CD4-positive, CD25-positive, alpha-beta regulatory T cell (primary cell): ENCODE measurements at regions not wholly inside any gene's neighbourhood (a gene's known extent, or its start where the extent isn't known, plus 50 kb on each side); places are given as distances from the start of the nearest gene placed in this dataset.
"Not testable (repeated sequence)": the region's sequence is repeated elsewhere in the genome, so short reads cannot be mapped to it uniquely, and the experiment has no call there.

Source experiments
- ATAC-seq, 2 donors: fragments of 150-1000 bp; cut with Tn5 transposase; one replicate each; pipeline ENCODE4 v1.10.0; 2021; ENCODE audit warnings: low read depth in 2 of 2, moderate number of reproducible peaks in 2 of 2, moderate library complexity in 1 of 2
- DNase-seq, 3 donors: peaks; one replicate each; pipeline versions ENCODE4 v3.0.0 to v3.0.0-alpha.2; 2012 to 2022; ENCODE audit warnings: mixed read lengths in 1 of 3
- H3K27ac ChIP-seq: one replicate; pipeline ENCODE4 v1.7.0; 2013; ENCODE audit warnings: mild to moderate bottlenecking, low read length; ENCODE audit not compliant: insufficient read depth, poor library complexity, severe bottlenecking
- H3K27me3 ChIP-seq: one replicate; pipeline ENCODE4 v1.7.0; 2013; ENCODE audit warnings: low read length; ENCODE audit not compliant: control insufficient read depth, insufficient read depth
- H3K36me3 ChIP-seq: one replicate; pipeline ENCODE4 v1.7.0; 2013; ENCODE audit warnings: mild to moderate bottlenecking, low read length, moderate library complexity; ENCODE audit not compliant: control insufficient read depth, insufficient read depth
- H3K4me1 ChIP-seq: 2 replicates; pipeline ENCODE4 v1.7.0; 2013; ENCODE audit warnings: mild to moderate bottlenecking, low read length; ENCODE audit not compliant: insufficient read depth, control insufficient read depth, poor library complexity, severe bottlenecking
- H3K4me3 ChIP-seq: one replicate; pipeline ENCODE4 v1.7.0; 2013; ENCODE audit warnings: low read depth, mild to moderate bottlenecking, low read length, moderate library complexity
- H3K9me3 ChIP-seq, 2 experiments: 1 replicate in 1 of 2; 2 replicates in 1 of 2; pipeline ENCODE4 v1.7.0; 2013; ENCODE audit warnings: low read length in 2 of 2, mild to moderate bottlenecking in 1 of 2, moderate library complexity in 1 of 2; ENCODE audit not compliant: control insufficient read depth in 2 of 2
- H3K27ac Mint-ChIP-seq, 3 donors: one replicate each; pipeline ENCODE4 v1.8.0; 2020 to 2022; ENCODE audit warnings: mild to moderate bottlenecking in 3 of 3, mixed read lengths in 3 of 3, moderate library complexity in 2 of 3
- H3K27me3 Mint-ChIP-seq: one replicate; pipeline ENCODE4 v1.8.0; 2022; ENCODE audit warnings: mild to moderate bottlenecking, mixed read lengths
- H3K36me3 Mint-ChIP-seq: one replicate; pipeline ENCODE4 v1.8.0; 2020; ENCODE audit warnings: mixed read lengths
- H3K4me1 Mint-ChIP-seq, 4 donors: one replicate each; pipeline ENCODE4 v1.8.0; 2020 to 2022; ENCODE audit warnings: mixed read lengths in 4 of 4, mild to moderate bottlenecking in 1 of 4
- H3K4me3 Mint-ChIP-seq, 4 donors: one replicate each; pipeline ENCODE4 v1.8.0; 2020 to 2022; ENCODE audit warnings: mild to moderate bottlenecking in 4 of 4, mixed read lengths in 4 of 4, moderate library complexity in 3 of 4
- H3K9me3 Mint-ChIP-seq, 7 donors: one replicate each; pipeline ENCODE4 v1.8.0; 2020 to 2022; ENCODE audit warnings: mixed read lengths in 7 of 7, mild to moderate bottlenecking in 3 of 7, moderate library complexity in 2 of 7

DNA sequence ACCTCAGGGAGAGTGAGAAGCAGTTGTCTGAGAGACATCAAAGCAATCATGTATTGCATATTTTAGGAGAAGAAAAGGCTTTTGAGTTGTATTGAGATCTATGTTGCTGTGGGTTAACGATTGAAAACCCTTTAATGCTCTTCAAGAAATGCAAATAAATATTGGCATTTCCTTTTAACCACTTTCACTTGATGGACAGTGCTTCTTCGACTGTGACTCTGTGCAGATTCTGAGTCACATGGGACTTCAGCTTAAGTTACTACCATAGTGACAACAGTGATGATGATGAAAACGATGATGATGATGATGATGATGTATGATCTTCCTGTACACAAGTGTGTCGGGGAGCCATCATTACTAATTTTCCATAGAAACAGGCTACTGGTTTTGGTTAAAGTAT, 181.8 kb downstream of the AKAIN1 start:
- H3K4me1 Mint-ChIP-seq = no peaks in the 10 kb centered on the region
- H3K9me3 Mint-ChIP-seq = peaks cover 0 to 10% (median 2%) of the 10 kb centered on the region in 7 donors
- Histone ChIP-seq H3K4me3 (no peak overlapping the region), H3K9me3 (no peaks in the 10 kb centered on the region), H3K36me3 (no peaks in the 10 kb centered on the region), H3K27ac (no peak overlapping the region), H3K4me1 (no peaks in the 10 kb centered on the region), H3K27me3 (no peaks in the 10 kb centered on the region)
- no peaks in the 10 kb centered on the region for H3K36me3 Mint-ChIP-seq
- H3K4me3 Mint-ChIP-seq = no peak overlapping the region
- DNase-seq (no peak), ATAC-seq (no peak)
- no peaks in the 10 kb centered on the region for H3K27me3 Mint-ChIP-seq
- no peak overlapping the region for H3K27ac Mint-ChIP-seq

DNA sequence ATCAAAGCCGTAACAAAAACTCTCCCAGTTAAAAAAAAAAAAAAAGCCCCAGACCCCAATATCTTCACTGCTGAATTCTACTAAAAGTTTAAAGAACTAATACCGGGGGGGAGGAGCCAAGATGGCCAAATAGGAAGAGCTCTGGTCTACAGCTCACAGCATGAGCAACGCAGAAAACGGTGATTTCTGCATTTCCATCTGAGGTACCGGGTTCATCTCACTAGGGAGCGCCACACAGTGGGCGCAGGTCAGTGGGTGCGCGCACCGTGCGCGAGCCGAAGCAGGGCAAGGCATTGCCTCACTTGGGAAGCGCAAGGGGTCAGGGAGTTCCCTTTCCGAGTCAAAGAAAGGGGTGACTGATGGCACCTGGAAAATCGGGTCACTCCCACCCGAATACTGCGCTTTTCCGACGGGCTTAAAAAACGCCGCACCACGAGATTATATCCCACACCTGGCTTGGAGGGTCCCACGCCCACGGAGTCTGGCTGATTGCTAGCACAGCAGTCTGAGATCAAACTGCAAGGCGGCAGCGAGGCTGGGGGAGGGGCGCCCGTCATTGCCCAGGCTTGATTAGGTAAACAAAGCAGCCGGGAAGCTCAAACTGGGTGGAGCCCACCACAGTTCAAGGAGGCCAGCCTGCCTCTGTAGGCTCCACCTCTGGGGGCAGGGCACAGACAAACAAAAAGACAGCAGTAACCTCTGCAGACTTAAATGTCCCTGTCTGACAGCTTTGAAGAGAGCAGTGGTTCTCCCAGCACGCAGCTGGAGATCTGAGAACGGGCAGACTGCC, 192.8 kb downstream of the AKAIN1 start:
- DNase-seq, H3K36me3 ChIP-seq, H3K9me3 Mint-ChIP-seq, H3K36me3 Mint-ChIP-seq, H3K4me1 Mint-ChIP-seq, H3K4me3 Mint-ChIP-seq, ATAC-seq, H3K27ac ChIP-seq, H3K9me3 ChIP-seq, H3K27ac Mint-ChIP-seq, H3K4me1 ChIP-seq, H3K27me3 Mint-ChIP-seq, H3K27me3 ChIP-seq, H3K4me3 ChIP-seq: not testable (repeated sequence)

DNA sequence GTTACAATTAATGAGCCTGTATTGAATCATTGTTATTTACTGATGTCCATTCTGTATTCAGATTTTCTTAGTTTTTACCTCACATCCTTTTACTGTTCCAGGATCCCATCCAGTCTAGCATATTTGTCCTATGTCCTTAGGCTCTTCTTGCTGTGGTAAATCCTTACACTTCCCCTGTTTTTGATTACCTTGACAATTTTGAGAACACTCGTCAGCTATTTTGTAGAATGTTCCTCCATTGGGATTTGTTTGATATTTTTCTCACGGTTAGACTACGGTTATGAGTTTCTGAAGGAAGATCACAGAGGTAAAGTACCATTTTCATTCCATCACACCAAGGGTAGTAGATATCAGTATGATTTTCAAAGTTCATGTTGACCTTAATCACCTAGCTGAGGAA, 202.3 kb downstream of the AKAIN1 start:
- H3K36me3 Mint-ChIP-seq = no peaks in the 10 kb centered on the region

DNA sequence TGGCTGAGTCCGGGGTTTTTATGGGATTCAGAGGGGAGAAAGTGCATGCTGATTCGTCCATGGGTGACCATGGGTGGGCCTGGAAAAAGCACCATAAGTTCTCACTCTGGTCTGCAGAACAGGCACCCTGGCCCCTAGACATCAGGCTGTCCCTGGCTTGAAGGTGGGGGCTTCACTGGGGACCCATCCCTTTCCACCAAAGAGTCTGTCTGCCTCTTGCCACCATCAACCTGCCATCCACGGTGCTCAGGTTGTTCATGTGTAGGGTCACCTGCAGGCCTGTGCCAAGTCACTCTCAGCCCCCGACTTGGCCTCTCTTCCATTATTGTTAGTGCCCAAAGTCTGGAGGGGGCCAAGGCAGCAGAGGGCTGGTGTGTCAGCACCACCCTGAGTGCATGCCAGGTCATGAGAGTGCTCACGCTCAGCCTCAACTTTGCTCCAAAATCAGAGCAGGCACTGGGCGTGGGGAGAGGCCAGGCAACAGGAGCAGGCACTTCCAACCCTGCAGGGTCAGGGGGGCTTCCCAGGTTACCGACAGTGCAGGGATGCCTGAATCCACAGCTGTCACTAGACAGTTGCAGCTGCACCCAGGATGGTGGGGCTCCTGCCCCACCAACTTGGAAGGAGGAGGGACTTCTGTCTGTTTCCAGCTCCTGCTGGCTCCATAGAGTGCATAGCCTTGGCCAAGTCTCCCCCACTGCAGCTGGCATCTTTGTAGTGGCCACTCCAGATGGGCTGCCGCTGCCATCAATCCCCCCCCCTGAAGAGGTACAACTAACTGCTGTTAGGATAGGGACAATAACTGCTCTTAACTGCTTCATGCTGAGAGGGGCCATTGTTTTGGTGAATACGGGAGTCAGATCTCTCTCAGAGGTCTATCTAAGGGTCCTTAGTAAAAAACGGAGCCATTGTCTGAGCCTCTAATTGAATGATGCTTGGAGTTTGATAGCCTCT, 209.3 kb downstream of the AKAIN1 start:
- no peaks in the 10 kb centered on the region for H3K36me3 Mint-ChIP-seq
- DNase-seq = no peak
- no peaks in the 10 kb centered on the region for H3K4me1 Mint-ChIP-seq
- Histone ChIP-seq H3K4me1 (no peaks in the 10 kb centered on the region), H3K27me3 (no peaks in the 10 kb centered on the region), H3K36me3 (no peaks in the 10 kb centered on the region), H3K4me3 (no peak overlapping the region), H3K9me3 (peaks cover 0 to 10% of the 10 kb centered on the region in 2 experiments), H3K27ac (no peak overlapping the region)
- H3K9me3 Mint-ChIP-seq = peaks cover 0 to 16% (median 6%) of the 10 kb centered on the region in 7 donors
- no peak for ATAC-seq
- H3K4me3 Mint-ChIP-seq = no peak overlapping the region
- no peak overlapping the region for H3K27ac Mint-ChIP-seq
- H3K27me3 Mint-ChIP-seq = no peaks in the 10 kb centered on the region

More for the DNA sequence above, 202.3 kb downstream of the AKAIN1 start:
- Histone ChIP-seq H3K9me3 (peaks cover 0 to 11% of the 10 kb centered on the region in 2 experiments), H3K27me3 (no peaks in the 10 kb centered on the region), H3K4me3 (no peak overlapping the region), H3K4me1 (no peaks in the 10 kb centered on the region), H3K36me3 (no peaks in the 10 kb centered on the region), H3K27ac (no peak overlapping the region)
- Mint-ChIP-seq H3K4me3 (no peak overlapping the region), H3K27ac (no peak overlapping the region), H3K27me3 (no peaks in the 10 kb centered on the region), H3K4me1 (no peaks in the 10 kb centered on the region), H3K9me3 (peaks cover 0 to 15% (median 4%) of the 10 kb centered on the region in 7 donors)
- no peak for DNase-seq
- ATAC-seq = no peak

DNA sequence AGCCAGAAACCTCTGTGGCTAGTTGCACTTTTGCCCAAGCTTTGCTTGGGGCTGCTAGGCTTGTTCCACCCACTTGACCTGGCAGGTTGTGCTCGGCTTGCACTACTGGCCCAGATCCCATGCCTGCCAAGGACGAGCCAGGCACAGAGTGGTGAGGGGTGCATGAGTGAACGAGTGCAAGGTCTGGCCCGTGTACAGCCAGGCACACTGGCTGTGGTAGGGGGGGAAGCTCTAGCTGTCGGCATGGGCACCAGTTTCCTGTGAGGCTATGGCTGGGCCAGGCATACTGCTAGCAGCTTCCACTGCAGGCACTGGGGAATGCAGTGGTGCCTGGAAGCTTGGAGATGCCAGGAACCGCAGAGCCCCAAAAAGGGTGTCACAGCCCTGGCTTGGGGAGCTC, 210.4 kb downstream of the AKAIN1 start:
- H3K36me3 ChIP-seq = no peaks in the 10 kb centered on the region
- ATAC-seq (no peak), DNase-seq (no peak)
- Mint-ChIP-seq H3K4me1 (no peaks in the 10 kb centered on the region), H3K4me3 (no peak overlapping the region), H3K9me3 (peaks cover 0 to 13% (median 7%) of the 10 kb centered on the region in 7 donors), H3K27me3 (no peaks in the 10 kb centered on the region), H3K27ac (no peak overlapping the region), H3K36me3 (no peaks in the 10 kb centered on the region)
- no peak overlapping the region for H3K4me3 ChIP-seq
- H3K9me3 ChIP-seq = peaks cover 0 to under 1% of the 10 kb centered on the region in 2 experiments
- no peaks in the 10 kb centered on the region for H3K4me1 ChIP-seq
- no peak overlapping the region for H3K27ac ChIP-seq
- H3K27me3 ChIP-seq = no peaks in the 10 kb centered on the region

DNA sequence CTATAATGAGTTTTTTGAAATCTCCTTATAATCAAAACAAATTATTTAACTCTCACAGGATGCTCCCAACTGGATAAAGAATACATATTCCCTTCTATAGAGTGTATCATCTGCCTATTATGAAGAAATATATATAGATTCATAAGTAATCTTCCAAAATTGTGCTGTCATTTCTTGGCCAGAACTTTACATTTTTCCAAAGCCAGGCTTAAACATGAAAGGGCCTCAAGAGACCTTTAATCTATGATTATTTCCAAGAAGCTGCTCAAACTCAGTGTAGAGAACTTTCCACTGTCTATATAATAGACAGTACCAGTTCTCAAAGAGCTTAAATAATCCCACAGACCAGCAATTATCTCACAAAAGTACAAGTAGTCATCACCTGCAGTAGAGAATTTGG, 211.0 kb downstream of the AKAIN1 start:
- no peak for ATAC-seq
- H3K9me3 Mint-ChIP-seq = peaks cover 0 to 12% (median 7%) of the 10 kb centered on the region in 7 donors
- H3K27me3 Mint-ChIP-seq = no peaks in the 10 kb centered on the region
- Histone ChIP-seq H3K27me3 (no peaks in the 10 kb centered on the region), H3K9me3 (no peaks in the 10 kb centered on the region), H3K27ac (no peak overlapping the region), H3K36me3 (no peaks in the 10 kb centered on the region), H3K4me3 (no peak overlapping the region), H3K4me1 (no peaks in the 10 kb centered on the region)
- no peaks in the 10 kb centered on the region for H3K36me3 Mint-ChIP-seq
- DNase-seq = no peak
- H3K4me3 Mint-ChIP-seq = no peak overlapping the region
- H3K4me1 Mint-ChIP-seq = no peaks in the 10 kb centered on the region
- no peak overlapping the region for H3K27ac Mint-ChIP-seq

DNA sequence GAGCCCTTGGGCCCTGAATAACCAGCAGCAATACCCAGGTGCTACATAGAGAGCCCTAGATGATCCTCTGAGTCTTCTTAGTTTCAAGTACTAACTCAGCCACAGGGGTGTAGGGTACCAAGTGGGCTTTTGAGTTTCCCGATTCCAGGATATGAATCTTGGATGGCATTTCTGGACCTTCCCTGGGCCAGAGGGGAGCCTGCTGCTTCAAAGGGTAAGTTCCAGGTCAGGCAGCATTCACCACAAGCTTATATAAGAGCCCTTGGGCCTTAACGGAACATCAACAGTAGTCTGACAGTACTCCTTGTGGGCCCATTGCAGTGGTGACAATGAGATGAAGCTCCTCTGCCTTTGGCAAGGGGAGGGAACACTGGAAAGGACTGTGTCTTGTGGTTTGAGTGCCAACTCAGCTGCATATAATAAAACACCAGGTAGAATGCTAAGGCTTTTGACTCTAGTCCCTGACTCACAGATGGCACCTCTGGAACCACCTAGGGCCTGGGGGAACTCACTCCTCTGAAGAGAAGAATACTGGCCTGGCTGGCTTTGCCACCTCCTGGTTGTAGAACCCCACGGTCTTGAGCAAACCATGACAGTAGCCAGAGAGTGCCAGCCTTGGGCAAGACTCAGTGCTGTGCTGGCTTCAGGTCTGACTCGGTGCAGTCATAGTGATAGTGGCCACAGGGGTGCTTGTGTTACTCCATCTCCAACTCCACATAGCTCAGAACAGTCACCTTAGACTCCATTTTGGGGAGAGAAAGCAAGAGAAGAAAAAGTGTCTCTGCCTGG, 235.7 kb downstream of the AKAIN1 start:
- Histone ChIP-seq H3K27ac (no peak overlapping the region), H3K9me3 (no peaks in the 10 kb centered on the region), H3K27me3 (no peaks in the 10 kb centered on the region), H3K4me3 (no peak overlapping the region), H3K4me1 (no peaks in the 10 kb centered on the region), H3K36me3 (no peaks in the 10 kb centered on the region)
- DNase-seq (no peak), ATAC-seq (no peak)
- H3K36me3 Mint-ChIP-seq = no peaks in the 10 kb centered on the region
- H3K4me1 Mint-ChIP-seq = no peaks in the 10 kb centered on the region
- H3K27ac Mint-ChIP-seq = no peak overlapping the region
- H3K4me3 Mint-ChIP-seq = no peak overlapping the region
- no peaks in the 10 kb centered on the region for H3K27me3 Mint-ChIP-seq
- peaks cover 5 to 20% (median 6%) of the 10 kb centered on the region in 7 donors for H3K9me3 Mint-ChIP-seq
